HEK293T (cell line): ENCODE measurements at regions not wholly inside any gene's neighbourhood (a gene's known extent, or its start where the extent isn't known, plus 50 kb on each side); places are given as distances from the start of the nearest gene placed in this dataset.

Source experiments
- CTCF ChIA-PET: fragments of 350-600 bp; formaldehyde crosslinking; extraction: SDS; loops from one replicate; lab custom pipeline; 2021; ENCODE audit warnings: antibody characterized with exemption, inconsistent platforms; lab: Yijun Ruan, JAX
- POLR2A ChIA-PET: fragments of 350-600 bp; formaldehyde crosslinking; extraction: SDS; loops from one replicate; lab custom pipeline; 2020; ENCODE audit warnings: antibody characterized with exemption, inconsistent platforms; lab: Yijun Ruan, JAX
- DNase-seq: peaks from one replicate; pipeline ENCODE4 v3.0.0; 2012; ENCODE audit warnings: mixed read lengths; ENCODE audit errors: extremely low spot score
- ARNT ChIP-seq: fragments of 450-650 bp; IDR thresholded peaks from 2 replicates; pipeline ENCODE4 v1.6.1; 2017; ENCODE audit warnings: mild to moderate bottlenecking
- BHLHE40 ChIP-seq: fragments of 450-650 bp; IDR thresholded peaks from 2 replicates; pipeline ENCODE4 v1.6.1; 2016; ENCODE audit warnings: mild to moderate bottlenecking, moderate library complexity, borderline replicate concordance
- CTBP1 ChIP-seq: fragments of 450-650 bp; IDR thresholded peaks from 2 replicates; pipeline ENCODE4 v1.6.1; 2016; ENCODE audit warnings: borderline replicate concordance
- ELF4 ChIP-seq: fragments of 450-650 bp; IDR thresholded peaks from 2 replicates; pipeline ENCODE4 v1.6.1; 2017; ENCODE audit warnings: antibody characterized with exemption
- FOXA1 ChIP-seq: fragments of 450-650 bp; IDR thresholded peaks from 2 replicates; pipeline ENCODE4 v1.6.1; 2016; ENCODE audit warnings: mild to moderate bottlenecking
- FOXK2 ChIP-seq: fragments of 450-650 bp; IDR thresholded peaks from 2 replicates; pipeline ENCODE4 v1.6.1; 2016; ENCODE audit warnings: mild to moderate bottlenecking
- FOXM1 ChIP-seq: fragments of 450-650 bp; IDR thresholded peaks from 2 replicates; pipeline ENCODE4 v1.6.1; 2017; ENCODE audit warnings: mild to moderate bottlenecking, borderline replicate concordance
- HDGF ChIP-seq: fragments of 450-650 bp; IDR thresholded peaks from 2 replicates; pipeline ENCODE4 v1.6.1; 2017; ENCODE audit warnings: antibody characterized with exemption, borderline replicate concordance
- L3MBTL2 ChIP-seq: fragments of 450-650 bp; conservative IDR thresholded peaks from 2 replicates; pipeline ENCODE4 v1.6.1; 2016; ENCODE audit warnings: mild to moderate bottlenecking
- LEF1 ChIP-seq: fragments of 450-650 bp; IDR thresholded peaks from 2 replicates; pipeline ENCODE4 v1.6.1; 2017; ENCODE audit warnings: mild to moderate bottlenecking, borderline replicate concordance
- NFRKB ChIP-seq: fragments of 450-650 bp; IDR thresholded peaks from 2 replicates; pipeline ENCODE4 v1.6.1; 2016; ENCODE audit warnings: mild to moderate bottlenecking, moderate library complexity
- PKNOX1 ChIP-seq: fragments of 450-650 bp; IDR thresholded peaks from 2 replicates; pipeline ENCODE4 v1.6.1; 2016
- SP1 ChIP-seq: fragments of 450-650 bp; IDR thresholded peaks from 2 replicates; pipeline ENCODE4 v1.6.1; 2017
- SUZ12 ChIP-seq: fragments of 450-650 bp; IDR thresholded peaks from 2 replicates; pipeline ENCODE4 v1.6.1; 2016; ENCODE audit warnings: mild to moderate bottlenecking
- TARDBP ChIP-seq: fragments of 450-650 bp; IDR thresholded peaks from 2 replicates; pipeline ENCODE4 v1.6.1; 2016
- ZNF384 ChIP-seq: fragments of 450-650 bp; IDR thresholded peaks from 2 replicates; pipeline ENCODE4 v1.6.1; 2016

GRCh38 chr11:33480626-33481025, 220.0 kb downstream of the C11orf91 start:
- TF ChIP-seq ARNT: no peak
- TF ChIP-seq SUZ12: no peak
- DNase-seq: no peak
- ChIA-PET CTCF (no interaction called here), POLR2A (no interaction called here)

- ChIA-PET POLR2A (no interaction called here), CTCF (no interaction called here)
- DNase-seq: no peak
- TF ChIP-seq SP1 (no peak), HDGF (no peak), FOXA1 (no peak), CTBP1 (no peak), FOXK2 (no peak), ZNF384 (no peak), ELF4 (no peak), TARDBP (no peak), FOXM1 (no peak), NFRKB (no peak), BHLHE40 (no peak)
Measured at GRCh38 chr11:33479231-33479630, 221.4 kb downstream of the C11orf91 start.

- CTCF ChIA-PET: no interaction called here
- DNase-seq: no peak
- no peak for TF ChIP-seq HDGF
- no peak for TF ChIP-seq FOXM1
- no peak for TF ChIP-seq SUZ12
- TF ChIP-seq LEF1: no peak
- POLR2A ChIA-PET: no interaction called here
Measured at GRCh38 chr11:33478111-33478573, 221.0 kb downstream of the HIPK3 start.

- ChIA-PET POLR2A (no interaction called here), CTCF (no interaction called here)
- DNase-seq: no peak
- no peak for TF ChIP-seq L3MBTL2
- TF ChIP-seq HDGF: no peak
- TF ChIP-seq BHLHE40: no peak
- TF ChIP-seq FOXM1: no peak
- TF ChIP-seq FOXK2: no peak
- TF ChIP-seq CTBP1: no peak
- TF ChIP-seq PKNOX1: no peak
- no peak for TF ChIP-seq FOXA1
- no peak for TF ChIP-seq SP1
Measured at GRCh38 chr11:33476945-33477606, 219.9 kb downstream of the HIPK3 start.

- TF ChIP-seq CTBP1 (no peak), FOXK2 (no peak), BHLHE40 (no peak), PKNOX1 (no peak), HDGF (no peak), LEF1 (no peak)
- POLR2A ChIA-PET: no interaction called here
- peak; percentile 37 for DNase-seq
Measured at GRCh38 chr11:33475993-33476392, 218.8 kb downstream of the HIPK3 start.

GRCh38 chr11:33474866-33475265, 217.7 kb downstream of the HIPK3 start:
- ChIA-PET POLR2A (no interaction called here), CTCF (no interaction called here)
- no peak for DNase-seq
- TF ChIP-seq FOXA1 (no peak), SP1 (no peak), BHLHE40 (no peak), NFRKB (no peak), ARNT (no peak), TARDBP (no peak), L3MBTL2 (no peak), ZNF384 (no peak), FOXM1 (no peak), LEF1 (no peak), ELF4 (no peak), FOXK2 (no peak), CTBP1 (no peak), PKNOX1 (no peak), HDGF (no peak), SUZ12 (no peak)

More at GRCh38 chr11:33475993-33476392, 218.8 kb downstream of the HIPK3 start:
- CTCF ChIA-PET: interaction anchor here (0.7 to 1.0 kb wide), 2 partner anchors 22 to 65 kb away, joined by 4 read pairs; no protein-coding TSS in a partner anchor

GRCh38 chr11:33471541-33471940, 214.4 kb downstream of the HIPK3 start:
- ChIA-PET POLR2A (no interaction called here), CTCF (no interaction called here)
- no peak for DNase-seq
- no peak for TF ChIP-seq PKNOX1
- no peak for TF ChIP-seq SUZ12
- no peak for TF ChIP-seq ARNT
- no peak for TF ChIP-seq HDGF
- no peak for TF ChIP-seq FOXA1
- no peak for TF ChIP-seq LEF1
- no peak for TF ChIP-seq ELF4
- TF ChIP-seq ZNF384: no peak
- TF ChIP-seq BHLHE40: no peak
- no peak for TF ChIP-seq L3MBTL2
- no peak for TF ChIP-seq FOXK2
- TF ChIP-seq NFRKB: no peak
- no peak for TF ChIP-seq FOXM1
- TF ChIP-seq TARDBP: no peak
